A172 (cell line): ENCODE measurements at regions not wholly inside any gene's neighbourhood (a gene's known extent, or its start where the extent isn't known, plus 50 kb on each side); places are given as distances from the start of the nearest gene placed in this dataset.

Experiments
- DNase-seq: peaks from one replicate; pipeline ENCODE4 v3.0.0-alpha.2; 2015; ENCODE audit warnings: low spot score

GRCh38 chr16:86865851-86866662, 287.7 kb downstream of the FOXL1 start:
- no peak for DNase-seq

- no peak for DNase-seq
Observed at GRCh38 chr16:86866986-86867722, 288.8 kb downstream of the FOXL1 start.

GRCh38 chr16:86868070-86868469, 289.7 kb downstream of the FOXL1 start:
- no peak for DNase-seq

- no peak for DNase-seq
Observed at GRCh38 chr16:86868786-86869185, 290.4 kb downstream of the FOXL1 start.

- DNase-seq: no peak
Observed at GRCh38 chr16:86869288-86870022, 291.1 kb downstream of the FOXL1 start.

- no peak for DNase-seq
Observed at GRCh38 chr16:86870380-86870779, 292.0 kb downstream of the FOXL1 start.

GRCh38 chr16:86872131-86872530, 293.8 kb downstream of the FOXL1 start:
- DNase-seq: no peak

- no peak for DNase-seq
Observed at GRCh38 chr16:86872833-86873232, 294.5 kb downstream of the FOXL1 start.

GRCh38 chr16:86874141-86874540, 295.8 kb downstream of the FOXL1 start:
- no peak for DNase-seq

- no peak for DNase-seq
Observed at GRCh38 chr16:86876499-86876898, 298.1 kb downstream of the FOXL1 start.

GRCh38 chr16:86877108-86877507, 298.8 kb downstream of the FOXL1 start:
- DNase-seq: no peak

GRCh38 chr16:86877835-86878234, 299.5 kb downstream of the FOXL1 start:
- DNase-seq: no peak

GRCh38 chr16:86878236-86879080, 300.1 kb downstream of the FOXL1 start:
- no peak for DNase-seq

GRCh38 chr16:86879268-86879667, 300.9 kb downstream of the FOXL1 start:
- no peak for DNase-seq

- DNase-seq: no peak
Observed at GRCh38 chr16:86880316-86881117, 302.2 kb downstream of the FOXL1 start.

GRCh38 chr16:86881118-86881510, 302.8 kb downstream of the FOXL1 start:
- no peak for DNase-seq

- peak; percentile 38 for DNase-seq
Observed at GRCh38 chr16:86881861-86882273, 303.5 kb downstream of the FOXL1 start.

- peak; percentile 78 for DNase-seq
Observed at GRCh38 chr16:86882586-86883280, 304.4 kb downstream of the FOXL1 start.

GRCh38 chr16:86883583-86884389, 305.4 kb downstream of the FOXL1 start:
- DNase-seq: no peak

- DNase-seq: peak; percentile 52
Observed at GRCh38 chr16:86884390-86884650, 306.0 kb downstream of the FOXL1 start.
